Endodermal cell (in vitro differentiated cells): ENCODE measurements at regions not wholly inside any gene's neighbourhood (a gene's known extent, or its start where the extent isn't known, plus 50 kb on each side); places are given as distances from the start of the nearest gene placed in this dataset.

Experiments used
- DNase-seq: peaks from one replicate; pipeline ENCODE4 v3.0.0-alpha.2; 2017
- H3K27ac ChIP-seq: 2 replicates; pipeline ENCODE4 v1.5.1; 2013; ENCODE audit warnings: mild to moderate bottlenecking, low read depth, low read length, moderate library complexity
- H3K27me3 ChIP-seq: 2 replicates; pipeline ENCODE4 v1.6.1; 2013; ENCODE audit warnings: mild to moderate bottlenecking, low read length, moderate library complexity; ENCODE audit not compliant: insufficient read depth, control insufficient read depth, poor library complexity, severe bottlenecking
- H3K36me3 ChIP-seq: 2 replicates; pipeline ENCODE4 v1.7.0; 2013; ENCODE audit warnings: mild to moderate bottlenecking, low read length, moderate library complexity; ENCODE audit not compliant: control insufficient read depth, insufficient read depth
- H3K4me1 ChIP-seq: one replicate; pipeline ENCODE4 v1.7.0; 2013; ENCODE audit warnings: low read length; ENCODE audit not compliant: control insufficient read depth, insufficient read depth
- H3K4me3 ChIP-seq: 2 replicates; pipeline ENCODE4 v1.5.1; 2013; ENCODE audit warnings: mild to moderate bottlenecking, low read length, moderate library complexity
- H3K9ac ChIP-seq: 2 replicates; pipeline ENCODE4 v1.6.1; 2013; ENCODE audit warnings: mild to moderate bottlenecking, low read length, moderate library complexity; ENCODE audit not compliant: poor library complexity, severe bottlenecking; ENCODE audit errors: extremely low read depth
- H3K9me3 ChIP-seq: 2 replicates; pipeline ENCODE4 v1.6.1; 2013; ENCODE audit warnings: mild to moderate bottlenecking, low read length, moderate library complexity; ENCODE audit not compliant: control insufficient read depth
- H3K27ac Mint-ChIP-seq: 2 replicates; pipeline ENCODE4 v1.8.0; 2020; ENCODE audit warnings: mixed read lengths
- H3K27me3 Mint-ChIP-seq: 2 replicates; pipeline ENCODE4 v1.8.0; 2021; ENCODE audit warnings: mild to moderate bottlenecking, mixed read lengths; ENCODE audit not compliant: insufficient read depth
- H3K36me3 Mint-ChIP-seq: 2 replicates; pipeline ENCODE4 v1.8.0; 2020; ENCODE audit warnings: low read depth, mixed read lengths
- H3K4me1 Mint-ChIP-seq: 2 replicates; pipeline ENCODE4 v1.8.0; 2020; ENCODE audit warnings: mixed read lengths
- H3K4me3 Mint-ChIP-seq: 2 replicates; pipeline ENCODE4 v1.8.0; 2020; ENCODE audit warnings: mild to moderate bottlenecking, moderate library complexity, mixed read lengths
- H3K9me3 Mint-ChIP-seq: 2 replicates; pipeline ENCODE4 v1.8.0; 2020; ENCODE audit warnings: mild to moderate bottlenecking, mixed read lengths
- WGBS, 2 experiments: methylation state at CpG; one replicate each; pipeline versions ENCODE4 v1.1.5 to v1.1.7; 2013; ENCODE audit warnings: missing lambda C conversion rate in 2 of 2, mixed read lengths in 1 of 2; ENCODE audit not compliant: insufficient coverage in 1 of 2, insufficient read length in 1 of 2; 5-methylcytosine and 5-hydroxymethylcytosine counted together
- TF ChIP-seq, protein P1 (sequence below): fragments of 200-600 bp; sonication (generic); conservative IDR thresholded peaks from 2 replicates; pipeline ENCODE4 v1.5.0; 2021; ENCODE audit warnings: antibody characterized with exemption, mild to moderate bottlenecking

DNA sequence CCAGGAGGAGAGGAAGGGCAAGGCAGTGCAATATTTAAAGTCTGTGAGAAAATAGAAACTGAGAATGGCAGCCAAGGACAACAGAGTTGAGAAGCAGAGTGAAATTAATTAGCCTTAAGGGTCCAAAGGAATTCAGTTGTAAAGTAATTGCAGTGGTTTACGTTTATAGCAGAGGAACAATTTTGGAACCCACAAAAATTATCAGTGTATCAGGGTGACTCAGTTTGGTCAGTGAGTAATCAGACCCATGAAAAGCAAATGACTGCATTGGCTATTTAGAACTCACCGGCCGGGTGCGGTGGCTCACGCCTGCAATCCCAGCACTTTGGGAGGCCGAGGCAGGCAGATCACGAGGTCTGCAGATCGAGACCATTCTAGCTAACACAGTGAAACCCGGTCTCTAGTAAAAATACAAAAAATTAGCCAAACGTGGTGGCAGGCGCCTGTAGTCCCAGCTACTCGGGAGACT is 245.8 kb upstream of the SLC39A10 start:
- Mint-ChIP-seq H3K9me3 (no peaks in the 10 kb centered on the region), H3K27ac (no peak overlapping the region), H3K36me3 (no peaks in the 10 kb centered on the region), H3K27me3 (no peaks in the 10 kb centered on the region), H3K4me1 (peaks cover 12% of the 10 kb centered on the region), H3K4me3 (no peak overlapping the region)
- no peak for DNase-seq
- Histone ChIP-seq H3K4me1 (no peaks in the 10 kb centered on the region), H3K9ac (no peak overlapping the region), H3K9me3 (no peaks in the 10 kb centered on the region), H3K4me3 (no peak overlapping the region), H3K27ac (no peak overlapping the region), H3K27me3 (no peaks in the 10 kb centered on the region), H3K36me3 (no peaks in the 10 kb centered on the region)
- TF ChIP-seq, protein P1, sequence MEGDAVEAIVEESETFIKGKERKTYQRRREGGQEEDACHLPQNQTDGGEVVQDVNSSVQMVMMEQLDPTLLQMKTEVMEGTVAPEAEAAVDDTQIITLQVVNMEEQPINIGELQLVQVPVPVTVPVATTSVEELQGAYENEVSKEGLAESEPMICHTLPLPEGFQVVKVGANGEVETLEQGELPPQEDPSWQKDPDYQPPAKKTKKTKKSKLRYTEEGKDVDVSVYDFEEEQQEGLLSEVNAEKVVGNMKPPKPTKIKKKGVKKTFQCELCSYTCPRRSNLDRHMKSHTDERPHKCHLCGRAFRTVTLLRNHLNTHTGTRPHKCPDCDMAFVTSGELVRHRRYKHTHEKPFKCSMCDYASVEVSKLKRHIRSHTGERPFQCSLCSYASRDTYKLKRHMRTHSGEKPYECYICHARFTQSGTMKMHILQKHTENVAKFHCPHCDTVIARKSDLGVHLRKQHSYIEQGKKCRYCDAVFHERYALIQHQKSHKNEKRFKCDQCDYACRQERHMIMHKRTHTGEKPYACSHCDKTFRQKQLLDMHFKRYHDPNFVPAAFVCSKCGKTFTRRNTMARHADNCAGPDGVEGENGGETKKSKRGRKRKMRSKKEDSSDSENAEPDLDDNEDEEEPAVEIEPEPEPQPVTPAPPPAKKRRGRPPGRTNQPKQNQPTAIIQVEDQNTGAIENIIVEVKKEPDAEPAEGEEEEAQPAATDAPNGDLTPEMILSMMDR: no peak
- 89 to 95% methylated on average over 8 to 12 of the region's 12 CpGs for WGBS, 2 experiments

DNA sequence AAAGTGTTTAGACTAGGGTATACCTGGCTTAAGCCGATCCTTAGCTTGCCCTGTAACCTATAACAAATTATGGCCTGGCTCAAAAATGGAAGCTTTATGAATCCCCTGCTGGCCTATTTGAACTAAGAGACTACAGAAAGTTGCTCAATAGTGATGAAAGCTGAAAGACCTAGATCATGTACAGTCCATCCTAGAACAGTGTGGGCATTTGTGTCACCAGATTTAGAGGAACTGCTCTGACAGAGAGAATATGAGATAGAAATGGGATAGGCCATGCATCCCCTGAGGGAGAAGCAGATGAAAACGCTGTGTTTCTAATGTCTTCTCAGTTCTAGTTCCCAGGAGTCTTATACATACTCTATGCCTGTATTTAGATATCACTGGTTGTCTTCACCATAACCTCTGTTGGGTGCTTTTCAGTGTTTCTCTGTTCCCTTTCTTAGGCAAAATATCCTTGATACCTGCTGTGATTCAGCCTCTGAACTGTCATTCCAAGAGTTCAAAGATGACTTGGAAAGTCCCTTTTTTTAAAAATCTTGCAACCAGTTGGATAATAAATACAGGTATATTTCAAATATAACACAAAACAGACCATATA is 246.9 kb upstream of the SLC39A10 start:
- H3K4me1 ChIP-seq: no peaks in the 10 kb centered on the region
- TF ChIP-seq, protein P1: no peak
- H3K27ac ChIP-seq: no peak overlapping the region
- Mint-ChIP-seq H3K36me3 (no peaks in the 10 kb centered on the region), H3K27me3 (no peaks in the 10 kb centered on the region), H3K4me1 (peaks cover 12% of the 10 kb centered on the region), H3K9me3 (no peaks in the 10 kb centered on the region), H3K4me3 (no peak overlapping the region), H3K27ac (no peak overlapping the region)
- no peak overlapping the region for H3K9ac ChIP-seq
- WGBS, 2 experiments: 0 to 59% methylated on average over 1 to 2 of the region's 2 CpGs
- no peak overlapping the region for H3K4me3 ChIP-seq
- no peaks in the 10 kb centered on the region for H3K9me3 ChIP-seq
- H3K36me3 ChIP-seq: no peaks in the 10 kb centered on the region
- H3K27me3 ChIP-seq: no peaks in the 10 kb centered on the region
- DNase-seq: no peak

DNA sequence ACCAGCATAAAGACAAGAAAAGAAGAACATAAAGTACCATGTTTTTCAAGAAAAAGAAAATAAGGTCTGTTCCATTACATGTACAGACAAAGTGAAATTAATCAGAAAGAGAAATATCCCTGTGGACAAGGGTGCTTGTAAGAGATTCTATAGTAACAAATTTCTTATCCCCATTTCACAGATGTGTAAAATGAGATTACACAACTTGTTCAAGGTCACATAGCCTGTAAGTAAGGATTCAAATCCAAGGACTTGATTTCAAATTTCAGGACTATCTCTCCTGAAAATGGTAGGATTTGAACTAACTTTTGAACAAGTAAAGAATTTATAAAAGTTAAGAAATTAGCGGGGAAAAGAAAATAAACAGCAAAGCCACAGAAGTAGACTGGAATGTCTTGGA is 248.2 kb upstream of the SLC39A10 start:
- Histone ChIP-seq H3K27me3 (no peaks in the 10 kb centered on the region), H3K9me3 (no peaks in the 10 kb centered on the region), H3K4me1 (no peaks in the 10 kb centered on the region), H3K9ac (no peak overlapping the region), H3K27ac (no peak overlapping the region), H3K4me3 (no peak overlapping the region), H3K36me3 (no peaks in the 10 kb centered on the region)
- Mint-ChIP-seq H3K36me3 (no peaks in the 10 kb centered on the region), H3K4me3 (no peak overlapping the region), H3K27ac (no peak overlapping the region), H3K9me3 (no peaks in the 10 kb centered on the region), H3K27me3 (no peaks in the 10 kb centered on the region), H3K4me1 (peaks cover 10% of the 10 kb centered on the region)
- 92 to 94% methylated on average over 1 of the region's 1 CpG for WGBS, 2 experiments
- TF ChIP-seq, protein P1: no peak
- DNase-seq: no peak
